Renal pelvis (tissue), 1 donor: ENCODE measurements at regions not wholly inside any gene's neighbourhood (a gene's known extent, or its start where the extent isn't known, plus 50 kb on each side); places are given as distances from the start of the nearest gene placed in this dataset.
A peak's percentile ranks its signal among the peaks of the same experiment; 100 is the strongest.

Experiments
- DNase-seq: peaks from one replicate; pipeline ENCODE4 v3.0.0-alpha.2; 2013

- no peak for DNase-seq
Observed at GRCh38 chr11:104830508-104830907, 67.8 kb downstream of the CASP12 start.

GRCh38 chr11:104830080-104830479, 68.2 kb downstream of the CASP12 start:
- no peak for DNase-seq

GRCh38 chr11:104826772-104827171, 71.5 kb downstream of the CASP12 start:
- no peak for DNase-seq

DNA sequence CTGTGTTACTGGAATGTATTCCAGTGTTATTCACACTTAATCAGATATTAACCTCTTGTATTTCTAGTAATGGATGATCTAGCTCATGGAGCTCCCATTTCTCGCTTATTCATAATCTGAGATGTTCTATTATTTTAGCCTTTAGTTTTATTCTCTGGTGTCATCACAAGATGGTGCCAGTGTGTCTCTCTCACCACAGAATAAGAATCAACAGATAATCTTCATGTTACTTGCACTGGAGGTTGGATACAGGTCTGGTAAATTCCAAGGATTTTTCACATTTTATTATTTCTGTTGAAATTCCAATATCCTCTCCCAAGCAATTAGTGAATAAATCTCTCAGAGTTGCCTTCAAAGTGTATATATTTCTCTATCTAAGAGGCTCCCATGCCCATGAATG, 74.6 kb downstream of the CASP12 start:
- no peak for DNase-seq

GRCh38 chr11:104820431-104820830, 77.8 kb downstream of the CASP12 start:
- DNase-seq: no peak

DNA sequence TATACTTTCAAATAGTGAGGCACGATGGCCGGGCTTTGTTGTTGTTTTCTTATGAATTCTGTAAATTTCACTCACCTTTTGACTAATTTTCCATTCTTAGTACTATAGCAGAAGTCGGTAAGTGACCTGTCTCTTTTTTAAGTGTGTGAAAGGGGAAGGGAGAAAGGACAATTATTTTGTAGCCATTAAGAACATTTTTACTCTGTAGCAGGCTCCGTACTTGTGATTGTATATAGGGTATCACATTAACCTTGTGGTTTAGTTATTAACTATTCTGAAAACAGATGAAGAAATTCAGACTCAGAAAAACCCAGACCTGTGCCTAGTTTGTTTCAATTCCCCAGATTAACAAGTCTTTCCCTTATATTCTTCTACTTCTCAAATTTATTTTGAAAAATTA, 78.7 kb downstream of the CASP12 start:
- DNase-seq: no peak

DNA sequence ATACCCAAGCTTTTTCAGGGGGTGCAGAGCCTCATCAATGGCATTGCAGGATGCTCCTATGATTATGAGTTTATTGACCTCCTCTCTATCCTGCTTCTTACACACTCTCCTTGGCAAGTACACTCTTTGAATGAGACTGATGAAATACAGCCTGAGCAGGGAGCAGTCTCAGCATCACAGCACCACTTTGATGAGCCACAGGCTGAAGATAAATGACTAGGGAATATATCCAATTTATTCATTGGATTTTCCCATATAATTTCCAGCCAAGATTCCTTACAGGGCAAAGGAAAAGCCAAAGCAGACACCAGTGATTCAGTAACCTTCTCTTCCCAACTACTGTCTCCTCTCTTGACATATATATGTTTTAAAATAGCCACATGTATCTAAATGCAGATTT, 79.2 kb downstream of the CASP12 start:
- no peak for DNase-seq

- DNase-seq: no peak
Observed at GRCh38 chr11:104817973-104818372, 80.3 kb downstream of the CASP12 start.

GRCh38 chr11:104813532-104813931, 84.7 kb downstream of the CASP12 start:
- no peak for DNase-seq

- DNase-seq: no peak
Observed at GRCh38 chr11:104812103-104812788, 86.0 kb downstream of the CASP12 start.

DNA sequence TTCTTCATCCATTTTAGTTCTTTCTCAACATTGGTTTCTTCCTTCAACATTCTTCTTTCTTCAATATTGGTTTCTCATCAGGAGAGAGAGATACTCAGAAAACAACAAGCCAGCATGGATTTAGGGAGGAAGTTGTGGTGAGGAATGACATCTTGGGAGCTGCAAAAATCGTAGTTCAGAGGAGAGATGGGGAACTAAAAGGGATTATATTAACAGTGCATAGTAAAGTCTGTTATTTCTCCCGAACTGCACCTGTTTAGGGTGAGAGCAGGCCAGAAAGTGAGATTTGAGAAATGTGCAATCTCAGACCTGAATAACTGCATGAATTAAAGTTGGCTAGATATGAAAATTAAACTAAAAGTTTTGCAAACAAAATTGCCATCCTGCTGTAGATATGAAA, 94.5 kb downstream of the CASP12 start:
- no peak for DNase-seq

- DNase-seq: no peak
Observed at GRCh38 chr11:104799251-104799650, 99.0 kb downstream of the CASP12 start.

GRCh38 chr11:104798789-104799188, 99.5 kb downstream of the CASP12 start:
- DNase-seq: no peak

DNA sequence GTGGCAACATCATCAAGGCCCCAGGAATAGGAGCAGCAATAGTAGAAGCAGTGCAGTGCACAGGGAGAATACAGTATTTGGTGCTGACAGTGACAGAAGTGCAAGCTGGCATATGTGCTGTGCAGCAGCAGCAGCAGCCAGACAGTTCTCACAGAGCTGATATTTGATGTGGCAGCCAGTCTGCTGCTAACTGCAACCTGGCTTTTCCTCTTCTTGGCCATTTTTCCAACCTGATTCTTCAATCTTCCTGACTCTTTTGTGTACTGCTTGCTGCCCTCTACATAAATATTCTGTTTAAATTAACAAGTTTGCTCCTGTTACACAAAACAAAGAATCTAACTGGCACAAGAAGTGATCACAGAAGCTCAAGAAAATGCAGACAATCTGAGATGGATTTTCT, 102.0 kb downstream of the CASP12 start:
- DNase-seq: no peak

DNA sequence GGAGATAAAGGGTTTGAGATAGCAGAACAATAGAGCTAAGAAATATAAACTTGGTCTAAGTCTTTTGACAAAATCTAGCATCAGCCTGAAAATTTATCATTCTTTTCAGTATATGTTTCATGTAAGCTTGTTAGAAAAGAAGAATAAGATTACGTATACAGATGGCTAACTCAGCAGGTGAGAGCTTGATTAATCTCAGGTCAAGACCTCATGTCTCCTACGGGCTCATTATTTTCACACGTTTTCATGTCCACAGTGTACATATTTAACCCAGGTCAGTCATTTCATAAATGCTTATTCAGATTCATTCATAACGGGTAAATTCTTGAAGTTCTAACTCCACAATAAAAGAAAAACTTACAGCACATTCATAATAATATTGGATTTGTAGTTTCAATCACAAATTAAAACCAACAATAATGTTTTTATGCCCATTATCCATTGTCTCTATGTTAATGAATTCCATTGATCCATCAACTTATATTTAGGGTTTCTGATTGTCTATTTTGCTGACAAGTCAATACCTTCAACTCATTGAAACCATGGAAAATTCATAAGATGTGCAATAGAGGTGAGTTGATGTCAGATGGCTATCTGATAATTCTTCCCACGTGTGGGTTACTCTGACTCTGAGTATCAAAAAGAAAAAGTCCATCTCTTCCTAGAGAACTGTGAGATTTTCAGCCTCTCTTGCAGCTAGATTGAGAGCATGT, 102.6 kb downstream of the CASP12 start:
- DNase-seq: no peak

- DNase-seq: no peak
Observed at GRCh38 chr11:104792861-104793260, 105.4 kb downstream of the CASP12 start.

DNA sequence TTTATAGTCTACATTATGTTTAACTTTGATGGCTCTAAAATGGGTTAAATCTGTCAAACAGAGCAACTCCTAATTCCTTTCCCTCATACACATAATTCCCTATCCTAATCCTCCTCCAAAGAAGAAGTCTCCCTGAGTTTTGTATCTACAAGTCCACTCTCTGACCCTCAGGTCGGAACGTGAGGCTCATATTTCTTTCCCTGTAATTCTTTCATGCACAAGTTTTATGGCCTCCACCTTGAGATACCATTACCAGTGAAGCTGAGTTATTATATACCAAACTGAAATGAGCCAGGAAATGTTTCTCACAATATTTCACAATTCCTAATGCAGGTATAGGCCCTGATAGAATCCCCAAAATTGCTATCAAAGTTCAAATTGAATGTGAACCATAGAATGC, 106.4 kb downstream of the CASP12 start:
- DNase-seq: peak; percentile 12

DNA sequence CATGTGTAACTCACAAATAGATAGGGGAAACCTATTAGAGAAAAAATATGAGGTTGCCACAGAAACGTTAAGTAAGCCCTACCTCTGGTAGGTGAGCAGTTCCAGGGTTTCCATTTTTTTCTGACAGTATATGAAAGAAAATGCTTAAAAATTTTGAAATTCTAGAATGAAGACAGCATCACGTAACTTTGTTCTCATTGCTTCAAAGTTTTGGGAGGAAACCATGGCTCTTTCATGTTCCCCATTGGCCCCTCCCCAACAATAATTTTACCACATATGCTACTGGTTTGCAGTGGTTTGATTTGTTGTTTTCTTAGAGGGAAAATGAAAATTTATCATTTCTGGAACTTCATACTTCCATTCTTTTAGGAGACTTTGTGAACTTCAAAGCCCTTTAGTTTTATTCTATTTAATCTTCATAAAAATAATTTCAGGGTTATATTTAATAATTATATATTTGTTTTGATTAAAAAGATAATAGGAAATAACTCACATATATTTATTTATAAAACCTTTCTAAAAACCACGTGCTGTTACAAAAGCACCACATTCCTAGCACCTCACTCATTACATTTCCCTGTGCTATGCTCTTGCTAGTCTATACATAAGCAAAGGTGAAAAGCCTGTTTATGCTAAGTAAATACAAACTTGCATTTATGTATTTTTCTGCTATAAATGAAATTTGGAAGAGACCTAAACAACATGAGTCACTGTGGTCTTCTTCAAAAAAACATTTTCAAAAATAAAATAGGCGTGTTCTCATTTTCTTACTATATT, 113.4 kb downstream of the CASP12 start:
- no peak for DNase-seq

GRCh38 chr11:104783241-104783640, 115.0 kb downstream of the CASP12 start:
- no peak for DNase-seq

DNA sequence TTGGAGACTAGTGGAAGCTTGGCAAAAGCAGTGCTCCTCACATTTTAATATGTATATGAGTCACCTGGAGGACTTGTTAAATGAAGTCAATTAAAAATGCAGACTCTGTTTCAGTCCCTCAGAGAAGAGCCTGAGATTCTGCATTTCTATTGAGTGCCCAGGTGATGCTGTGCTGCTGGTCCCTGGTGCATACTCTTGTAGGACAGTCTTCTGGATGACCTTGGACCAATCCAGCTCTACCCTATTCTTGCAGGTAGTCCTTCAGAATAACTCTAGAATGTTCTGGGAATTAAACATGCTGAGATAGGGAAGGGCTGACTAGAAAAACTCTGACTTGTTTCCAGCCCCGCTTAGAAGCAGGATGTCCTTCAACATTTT, 115.9 kb downstream of the CASP12 start:
- no peak for DNase-seq

- no peak for DNase-seq
Observed at GRCh38 chr11:104781719-104782376, 116.4 kb downstream of the CASP12 start.

DNA sequence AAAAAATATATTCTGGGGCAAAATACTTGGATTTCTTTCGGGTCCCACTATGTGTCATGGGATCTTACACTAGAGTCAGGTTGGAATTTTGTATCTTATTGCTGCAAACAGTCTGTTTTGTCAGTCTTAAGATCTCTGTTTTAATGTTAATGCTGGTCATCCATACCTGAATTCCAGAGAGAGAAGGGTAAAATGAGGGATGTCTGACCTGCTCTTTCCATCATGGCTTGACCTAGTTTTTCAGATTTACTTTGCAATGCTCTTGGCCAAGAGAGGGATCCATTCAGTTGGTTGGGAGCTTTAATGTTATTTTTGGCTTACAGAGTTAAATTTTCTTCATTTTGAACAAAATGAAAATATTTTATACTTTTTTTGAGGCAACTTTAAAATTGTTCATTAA, 117.2 kb downstream of the CASP12 start:
- DNase-seq: no peak
